ENCODE measurements at regions not wholly inside any gene's neighbourhood (a gene's known extent, or its start where the extent isn't known, plus 50 kb on each side); places are given as distances from the start of the nearest gene placed in this dataset.

GRCh38 chr14:38001501-38001900, 206.2 kb upstream of the SSTR1 start:
- H3K27ac Mint-ChIP-seq, result no peak overlapping the region
- H3K4me3 Mint-ChIP-seq, result no peak overlapping the region
- intact Hi-C loops (cut with micrococcal nuclease), result no loop called here
- Histone ChIP-seq H3K27ac (ENCODE audit: low read depth in 1 of 2, low read length in 2 of 2) (no peak overlapping the region), H3K4me2 (replicated peaks; ENCODE audit: extremely low read depth, low read length, poor library complexity, severe bottlenecking) (no peak overlapping the region), H3K79me2 (ENCODE audit: insufficient read depth, low read length) (no peaks in the 10 kb centered on the region), H4K20me1 (ENCODE audit: insufficient read depth, low read length) (no peaks in the 10 kb centered on the region), H2AFZ (ENCODE audit: insufficient read depth, low read depth, low read length, poor library complexity, severe bottlenecking) (no peak overlapping the region), H3K9me3 (replicated peaks in 1 of 2; ENCODE audit: control insufficient read depth in 1 of 2, insufficient read depth in 1 of 2, low read length in 2 of 2) (no peaks in the 10 kb centered on the region), H3K36me3 (replicated peaks in 1 of 2; ENCODE audit: control insufficient read depth in 1 of 2, insufficient read depth in 2 of 2, low read length in 2 of 2) (no peaks in the 10 kb centered on the region), H3K4me1 (ENCODE audit: control insufficient read depth in 1 of 2, insufficient read depth in 2 of 2, low read length in 2 of 2) (no peaks in the 10 kb centered on the region), H3K27me3 (ENCODE audit: control insufficient read depth in 2 of 2, insufficient read depth in 2 of 2, low read length in 2 of 2) (no peaks in the 10 kb centered on the region), H3K9ac (ENCODE audit: insufficient read depth, low read length, poor library complexity, severe bottlenecking) (no peak overlapping the region), H3K4me3 (replicated peaks in 1 of 3; ENCODE audit: low read depth in 2 of 3, low read length in 3 of 3) (no peak overlapping the region)
- no peak for DNase-seq
- TF ChIP-seq CTCF (IDR thresholded peaks at IDR 0.05), result no peak
- peaks cover 0 to 3% (median 2%) of the 10 kb centered on the region in 3 donors for H3K27me3 Mint-ChIP-seq (ENCODE audit: low read depth in 3 of 3)
- H3K9me3 Mint-ChIP-seq, result peaks cover 0 to 3% (median 0%) of the 10 kb centered on the region in 7 donors
- 80% methylated on average over 1 of the region's 1 CpG for WGBS (ENCODE audit: insufficient coverage)
- no peaks in the 10 kb centered on the region for H3K36me3 Mint-ChIP-seq
- no peaks in the 10 kb centered on the region for H3K4me1 Mint-ChIP-seq

- Histone ChIP-seq H3K79me2 (ENCODE audit: insufficient read depth, low read length) (no peaks in the 10 kb centered on the region), H3K9me3 (replicated peaks in 1 of 2; ENCODE audit: control insufficient read depth in 1 of 2, insufficient read depth in 1 of 2, low read length in 2 of 2) (no peaks in the 10 kb centered on the region), H3K4me3 (replicated peaks in 1 of 3; ENCODE audit: low read depth in 2 of 3, low read length in 3 of 3) (no peak overlapping the region), H3K27ac (ENCODE audit: low read depth in 1 of 2, low read length in 2 of 2) (no peak overlapping the region), H3K27me3 (ENCODE audit: control insufficient read depth in 2 of 2, insufficient read depth in 2 of 2, low read length in 2 of 2) (no peaks in the 10 kb centered on the region), H4K20me1 (ENCODE audit: insufficient read depth, low read length) (no peaks in the 10 kb centered on the region), H3K4me2 (replicated peaks; ENCODE audit: extremely low read depth, low read length, poor library complexity, severe bottlenecking) (no peak overlapping the region), H3K9ac (ENCODE audit: insufficient read depth, low read length, poor library complexity, severe bottlenecking) (no peak overlapping the region), H3K4me1 (ENCODE audit: control insufficient read depth in 1 of 2, insufficient read depth in 2 of 2, low read length in 2 of 2) (no peaks in the 10 kb centered on the region), H3K36me3 (replicated peaks in 1 of 2; ENCODE audit: control insufficient read depth in 1 of 2, insufficient read depth in 2 of 2, low read length in 2 of 2) (no peaks in the 10 kb centered on the region), H2AFZ (ENCODE audit: insufficient read depth, low read depth, low read length, poor library complexity, severe bottlenecking) (no peak overlapping the region)
- H3K27ac Mint-ChIP-seq, result peak overlapping the region in 1 of 7 donors; percentile 37
- 89% methylated on average over 5 of the region's 7 CpGs for WGBS (ENCODE audit: insufficient coverage)
- H3K27me3 Mint-ChIP-seq (ENCODE audit: low read depth in 3 of 3), result peaks cover 0 to 2% (median 2%) of the 10 kb centered on the region in 3 donors
- H3K4me1 Mint-ChIP-seq, result no peaks in the 10 kb centered on the region
- H3K4me3 Mint-ChIP-seq, result no peak overlapping the region
- intact Hi-C loops (cut with micrococcal nuclease), result no loop called here
- no peaks in the 10 kb centered on the region for H3K36me3 Mint-ChIP-seq
- no peak for DNase-seq
- no peak for TF ChIP-seq CTCF (IDR thresholded peaks at IDR 0.05)
- peaks cover 0 to 3% (median 0%) of the 10 kb centered on the region in 7 donors for H3K9me3 Mint-ChIP-seq
Observed at GRCh38 chr14:38003746-38004609, 203.7 kb upstream of the SSTR1 start.

Data from CD14-positive monocyte (primary cell).